ENCODE measurements at regions not wholly inside any gene's neighbourhood (a gene's known extent, or its start where the extent isn't known, plus 50 kb on each side); places are given as distances from the start of the nearest gene placed in this dataset.

- DNase-seq (ENCODE audit: insufficient read length, low spot score) (no peak), FAIRE-seq (no peak)
- no peak for TF ChIP-seq PAX5 (IDR thresholded peaks at IDR 0.05; ENCODE audit: insufficient read depth, low read length, severe bottlenecking)
- TF ChIP-seq TAF1 (IDR thresholded peaks at IDR 0.05; ENCODE audit: low read depth, low read length) = no peak
- TF ChIP-seq POLR2A (IDR thresholded peaks at IDR 0.05; ENCODE audit: low read depth, low read length) = no peak
- no peak for TF ChIP-seq POU2F2 (IDR thresholded peaks at IDR 0.05; ENCODE audit: low read depth, low read length)
- no peak for TF ChIP-seq POLR2AphosphoS5 (IDR thresholded peaks at IDR 0.05; ENCODE audit: low read depth, low read length)
Observed at GRCh38 chr2:45250176-45250575, 240.9 kb upstream of the SIX2 start.

GRCh38 chr2:45248214-45248613, 239.0 kb upstream of the SIX2 start:
- DNase-seq (ENCODE audit: insufficient read length, low spot score) (no peak), FAIRE-seq (no peak)
- TF ChIP-seq POU2F2 (IDR thresholded peaks at IDR 0.05; ENCODE audit: low read depth, low read length) (no peak), PAX5 (IDR thresholded peaks at IDR 0.05; ENCODE audit: insufficient read depth, low read length, severe bottlenecking) (no peak), SPI1 (IDR thresholded peaks at IDR 0.05; ENCODE audit: low read depth, low read length) (no peak), TAF1 (IDR thresholded peaks at IDR 0.05; ENCODE audit: low read depth, low read length) (no peak), POLR2AphosphoS5 (IDR thresholded peaks at IDR 0.05; ENCODE audit: low read depth, low read length) (no peak), POLR2A (IDR thresholded peaks at IDR 0.05; ENCODE audit: low read depth, low read length) (no peak)

GRCh38 chr2:45244928-45245327, 235.7 kb upstream of the SIX2 start:
- TF ChIP-seq TAF1 (IDR thresholded peaks at IDR 0.05; ENCODE audit: low read depth, low read length) (no peak), PAX5 (IDR thresholded peaks at IDR 0.05; ENCODE audit: insufficient read depth, low read length, severe bottlenecking) (no peak), POLR2A (IDR thresholded peaks at IDR 0.05; ENCODE audit: low read depth, low read length) (no peak), POLR2AphosphoS5 (IDR thresholded peaks at IDR 0.05; ENCODE audit: low read depth, low read length) (no peak), SPI1 (IDR thresholded peaks at IDR 0.05; ENCODE audit: low read depth, low read length) (no peak), POU2F2 (IDR thresholded peaks at IDR 0.05; ENCODE audit: low read depth, low read length) (no peak)
- DNase-seq (ENCODE audit: insufficient read length, low spot score) (no peak), FAIRE-seq (no peak)

- DNase-seq (ENCODE audit: insufficient read length, low spot score) (no peak), FAIRE-seq (no peak)
- no peak for TF ChIP-seq SPI1 (IDR thresholded peaks at IDR 0.05; ENCODE audit: low read depth, low read length)
- TF ChIP-seq POLR2A (IDR thresholded peaks at IDR 0.05; ENCODE audit: low read depth, low read length) = no peak
- no peak for TF ChIP-seq PAX5 (IDR thresholded peaks at IDR 0.05; ENCODE audit: insufficient read depth, low read length, severe bottlenecking)
- TF ChIP-seq POLR2AphosphoS5 (IDR thresholded peaks at IDR 0.05; ENCODE audit: low read depth, low read length) = no peak
- no peak for TF ChIP-seq POU2F2 (IDR thresholded peaks at IDR 0.05; ENCODE audit: low read depth, low read length)
- no peak for TF ChIP-seq TAF1 (IDR thresholded peaks at IDR 0.05; ENCODE audit: low read depth, low read length)
Observed at GRCh38 chr2:45242161-45242741, 233.0 kb upstream of the SIX2 start.

GRCh38 chr2:45241061-45241561, 231.9 kb upstream of the SIX2 start:
- FAIRE-seq = no peak
- no peak for DNase-seq (ENCODE audit: insufficient read length, low spot score)
- TF ChIP-seq PAX5 (IDR thresholded peaks at IDR 0.05; ENCODE audit: insufficient read depth, low read length, severe bottlenecking) = no peak
- TF ChIP-seq SPI1 (IDR thresholded peaks at IDR 0.05; ENCODE audit: low read depth, low read length) = no peak
- no peak for TF ChIP-seq POU2F2 (IDR thresholded peaks at IDR 0.05; ENCODE audit: low read depth, low read length)
- no peak for TF ChIP-seq POLR2A (IDR thresholded peaks at IDR 0.05; ENCODE audit: low read depth, low read length)
- no peak for TF ChIP-seq POLR2AphosphoS5 (IDR thresholded peaks at IDR 0.05; ENCODE audit: low read depth, low read length)
- no peak for TF ChIP-seq TAF1 (IDR thresholded peaks at IDR 0.05; ENCODE audit: low read depth, low read length)

- TF ChIP-seq PAX5 (IDR thresholded peaks at IDR 0.05; ENCODE audit: insufficient read depth, low read length, severe bottlenecking) (no peak), POLR2AphosphoS5 (IDR thresholded peaks at IDR 0.05; ENCODE audit: low read depth, low read length) (no peak), TAF1 (IDR thresholded peaks at IDR 0.05; ENCODE audit: low read depth, low read length) (no peak), POLR2A (IDR thresholded peaks at IDR 0.05; ENCODE audit: low read depth, low read length) (no peak), SPI1 (IDR thresholded peaks at IDR 0.05; ENCODE audit: low read depth, low read length) (no peak), POU2F2 (IDR thresholded peaks at IDR 0.05; ENCODE audit: low read depth, low read length) (no peak)
- FAIRE-seq (no peak), DNase-seq (ENCODE audit: insufficient read length, low spot score) (no peak)
Observed at GRCh38 chr2:45237850-45238542, 228.7 kb upstream of the SIX2 start.

GRCh38 chr2:45237128-45237527, 227.9 kb upstream of the SIX2 start:
- FAIRE-seq = no peak

GRCh38 chr2:45236268-45236667, 227.0 kb upstream of the SIX2 start:
- no peak for FAIRE-seq
- DNase-seq (ENCODE audit: insufficient read length, low spot score) = no peak
- TF ChIP-seq POLR2A (IDR thresholded peaks at IDR 0.05; ENCODE audit: low read depth, low read length) (no peak), PAX5 (IDR thresholded peaks at IDR 0.05; ENCODE audit: insufficient read depth, low read length, severe bottlenecking) (no peak), TAF1 (IDR thresholded peaks at IDR 0.05; ENCODE audit: low read depth, low read length) (no peak), SPI1 (IDR thresholded peaks at IDR 0.05; ENCODE audit: low read depth, low read length) (no peak), POLR2AphosphoS5 (IDR thresholded peaks at IDR 0.05; ENCODE audit: low read depth, low read length) (no peak), POU2F2 (IDR thresholded peaks at IDR 0.05; ENCODE audit: low read depth, low read length) (no peak)

More at GRCh38 chr2:45237128-45237527, 227.9 kb upstream of the SIX2 start:
- DNase-seq (ENCODE audit: insufficient read length, low spot score) = no peak
- no peak for TF ChIP-seq POU2F2 (IDR thresholded peaks at IDR 0.05; ENCODE audit: low read depth, low read length)
- TF ChIP-seq TAF1 (IDR thresholded peaks at IDR 0.05; ENCODE audit: low read depth, low read length) = no peak
- TF ChIP-seq SPI1 (IDR thresholded peaks at IDR 0.05; ENCODE audit: low read depth, low read length) = no peak
- no peak for TF ChIP-seq POLR2AphosphoS5 (IDR thresholded peaks at IDR 0.05; ENCODE audit: low read depth, low read length)
- TF ChIP-seq PAX5 (IDR thresholded peaks at IDR 0.05; ENCODE audit: insufficient read depth, low read length, severe bottlenecking) = no peak
- TF ChIP-seq POLR2A (IDR thresholded peaks at IDR 0.05; ENCODE audit: low read depth, low read length) = no peak

- TF ChIP-seq POLR2A (IDR thresholded peaks at IDR 0.05; ENCODE audit: low read depth, low read length) (no peak), POU2F2 (IDR thresholded peaks at IDR 0.05; ENCODE audit: low read depth, low read length) (no peak), SPI1 (IDR thresholded peaks at IDR 0.05; ENCODE audit: low read depth, low read length) (no peak), TAF1 (IDR thresholded peaks at IDR 0.05; ENCODE audit: low read depth, low read length) (no peak), POLR2AphosphoS5 (IDR thresholded peaks at IDR 0.05; ENCODE audit: low read depth, low read length) (no peak), PAX5 (IDR thresholded peaks at IDR 0.05; ENCODE audit: insufficient read depth, low read length, severe bottlenecking) (no peak)
- no peak for DNase-seq (ENCODE audit: insufficient read length, low spot score)
- FAIRE-seq = no peak
Observed at GRCh38 chr2:45233301-45233700, 224.0 kb upstream of the SIX2 start.
